ENCODE measurements at regions not wholly inside any gene's neighbourhood (a gene's known extent, or its start where the extent isn't known, plus 50 kb on each side); places are given as distances from the start of the nearest gene placed in this dataset.

- H3K36me3 Mint-ChIP-seq: no peaks in the 10 kb centered on the region
- no peak for DNase-seq
- Histone ChIP-seq H3K27ac (ENCODE audit: low read depth in 1 of 2, low read length in 2 of 2) (no peak overlapping the region), H3K9ac (ENCODE audit: insufficient read depth, low read length, poor library complexity, severe bottlenecking) (no peak overlapping the region), H3K79me2 (ENCODE audit: insufficient read depth, low read length) (no peaks in the 10 kb centered on the region), H3K27me3 (ENCODE audit: control insufficient read depth in 2 of 2, insufficient read depth in 2 of 2, low read length in 2 of 2) (no peaks in the 10 kb centered on the region), H3K4me1 (ENCODE audit: control insufficient read depth in 1 of 2, insufficient read depth in 2 of 2, low read length in 2 of 2) (no peaks in the 10 kb centered on the region), H3K9me3 (replicated peaks in 1 of 2; ENCODE audit: control insufficient read depth in 1 of 2, insufficient read depth in 1 of 2, low read length in 2 of 2) (no peaks in the 10 kb centered on the region), H3K36me3 (replicated peaks in 1 of 2; ENCODE audit: control insufficient read depth in 1 of 2, insufficient read depth in 2 of 2, low read length in 2 of 2) (no peaks in the 10 kb centered on the region), H3K4me3 (replicated peaks in 1 of 3; ENCODE audit: low read depth in 2 of 3, low read length in 3 of 3) (no peak overlapping the region), H4K20me1 (ENCODE audit: insufficient read depth, low read length) (no peaks in the 10 kb centered on the region), H3K4me2 (replicated peaks; ENCODE audit: extremely low read depth, low read length, poor library complexity, severe bottlenecking) (no peak overlapping the region), H2AFZ (ENCODE audit: insufficient read depth, low read depth, low read length, poor library complexity, severe bottlenecking) (no peak overlapping the region)
- no peak overlapping the region for H3K4me3 Mint-ChIP-seq
- no peaks in the 10 kb centered on the region for H3K4me1 Mint-ChIP-seq
- H3K27ac Mint-ChIP-seq: no peak overlapping the region
- intact Hi-C loops (cut with micrococcal nuclease): no loop called here
- peaks cover 0 to 2% (median 0%) of the 10 kb centered on the region in 3 donors for H3K27me3 Mint-ChIP-seq (ENCODE audit: low read depth in 3 of 3)
- no CpG with 5 or more reads among the region's 2 CpGs for WGBS (ENCODE audit: insufficient coverage)
- no peak for TF ChIP-seq CTCF (IDR thresholded peaks at IDR 0.05)
- peaks cover 0 to 3% (median 0%) of the 10 kb centered on the region in 7 donors for H3K9me3 Mint-ChIP-seq
Observed at GRCh38 chr3:63199606-63200005, 78.5 kb upstream of the SYNPR start.

GRCh38 chr3:63202529-63202928 lies 75.6 kb upstream of the SYNPR start:
- no peak for DNase-seq
- Histone ChIP-seq H3K27ac (ENCODE audit: low read depth in 1 of 2, low read length in 2 of 2) (no peak overlapping the region), H3K4me1 (ENCODE audit: control insufficient read depth in 1 of 2, insufficient read depth in 2 of 2, low read length in 2 of 2) (no peaks in the 10 kb centered on the region), H2AFZ (ENCODE audit: insufficient read depth, low read depth, low read length, poor library complexity, severe bottlenecking) (no peak overlapping the region), H3K79me2 (ENCODE audit: insufficient read depth, low read length) (no peaks in the 10 kb centered on the region), H3K9me3 (replicated peaks in 1 of 2; ENCODE audit: control insufficient read depth in 1 of 2, insufficient read depth in 1 of 2, low read length in 2 of 2) (no peaks in the 10 kb centered on the region), H3K4me2 (replicated peaks; ENCODE audit: extremely low read depth, low read length, poor library complexity, severe bottlenecking) (no peak overlapping the region), H3K27me3 (ENCODE audit: control insufficient read depth in 2 of 2, insufficient read depth in 2 of 2, low read length in 2 of 2) (no peaks in the 10 kb centered on the region), H3K9ac (ENCODE audit: insufficient read depth, low read length, poor library complexity, severe bottlenecking) (no peak overlapping the region), H4K20me1 (ENCODE audit: insufficient read depth, low read length) (no peaks in the 10 kb centered on the region), H3K36me3 (replicated peaks in 1 of 2; ENCODE audit: control insufficient read depth in 1 of 2, insufficient read depth in 2 of 2, low read length in 2 of 2) (no peaks in the 10 kb centered on the region), H3K4me3 (replicated peaks in 1 of 3; ENCODE audit: low read depth in 2 of 3, low read length in 3 of 3) (no peak overlapping the region)
- no peak for TF ChIP-seq CTCF (IDR thresholded peaks at IDR 0.05)
- no peak overlapping the region for H3K27ac Mint-ChIP-seq
- H3K9me3 Mint-ChIP-seq: peaks cover 0 to 3% (median 0%) of the 10 kb centered on the region in 7 donors
- intact Hi-C loops (cut with micrococcal nuclease): no loop called here
- H3K36me3 Mint-ChIP-seq: no peaks in the 10 kb centered on the region
- H3K4me3 Mint-ChIP-seq: no peak overlapping the region
- WGBS (ENCODE audit: insufficient coverage): 100% methylated on average over 1 of the region's 1 CpG
- no peaks in the 10 kb centered on the region for H3K4me1 Mint-ChIP-seq
- H3K27me3 Mint-ChIP-seq (ENCODE audit: low read depth in 3 of 3): peaks cover 0 to 3% (median 2%) of the 10 kb centered on the region in 3 donors

Measured in CD14-positive monocyte (primary cell).